Activated T-helper 1 cell treated with Interleukin-2 at 50 U/mL for 16 hours (primary cell): ENCODE measurements at regions not wholly inside any gene's neighbourhood (a gene's known extent, or its start where the extent isn't known, plus 50 kb on each side); places are given as distances from the start of the nearest gene placed in this dataset.
"Not testable (repeated sequence)": the region's sequence is repeated elsewhere in the genome, so short reads cannot be mapped to it uniquely, and the experiment has no call there.

Experiments used
- DNase-seq: peaks from one replicate; pipeline ENCODE4 v3.0.0-alpha.2; 2020; ENCODE audit warnings: low read depth

- DNase-seq: not testable (repeated sequence)
These were observed 350.3 kb downstream of the ANAPC1 start for GRCh38 chr2:111533557-111534247.

GRCh38 chr2:111534910-111535352, 349.1 kb downstream of the ANAPC1 start:
- DNase-seq: no peak

- DNase-seq: no peak
These were observed 348.6 kb downstream of the ANAPC1 start for GRCh38 chr2:111535404-111535803.

- DNase-seq: no peak
These were observed 346.8 kb downstream of the ANAPC1 start for GRCh38 chr2:111537078-111537655.

GRCh38 chr2:111539991-111540390, 344.0 kb downstream of the ANAPC1 start:
- not testable (repeated sequence) for DNase-seq

- not testable (repeated sequence) for DNase-seq
These were observed 341.7 kb downstream of the ANAPC1 start for GRCh38 chr2:111542120-111542774.

GRCh38 chr2:111544006-111544405, 340.0 kb downstream of the ANAPC1 start:
- DNase-seq: not testable (repeated sequence)

- DNase-seq: not testable (repeated sequence)
These were observed 338.1 kb downstream of the ANAPC1 start for GRCh38 chr2:111545723-111546431.

GRCh38 chr2:111546578-111546977, 337.4 kb downstream of the ANAPC1 start:
- not testable (repeated sequence) for DNase-seq

GRCh38 chr2:111549174-111549573, 334.8 kb downstream of the ANAPC1 start:
- not testable (repeated sequence) for DNase-seq

GRCh38 chr2:111551428-111551827, 332.6 kb downstream of the ANAPC1 start:
- DNase-seq: not testable (repeated sequence)

GRCh38 chr2:111552625-111553024, 331.4 kb downstream of the ANAPC1 start:
- DNase-seq: not testable (repeated sequence)

GRCh38 chr2:111559301-111559700, 324.7 kb downstream of the ANAPC1 start:
- DNase-seq: not testable (repeated sequence)

- not testable (repeated sequence) for DNase-seq
These were observed 324.2 kb downstream of the ANAPC1 start for GRCh38 chr2:111559814-111560213.

- DNase-seq: not testable (repeated sequence)
These were observed 317.9 kb downstream of the ANAPC1 start for GRCh38 chr2:111566068-111566467.

- DNase-seq: not testable (repeated sequence)
These were observed 316.8 kb downstream of the ANAPC1 start for GRCh38 chr2:111567233-111567632.

- not testable (repeated sequence) for DNase-seq
These were observed 314.4 kb downstream of the ANAPC1 start for GRCh38 chr2:111569356-111570199.

- not testable (repeated sequence) for DNase-seq
These were observed 313.5 kb downstream of the ANAPC1 start for GRCh38 chr2:111570300-111571114.

GRCh38 chr2:111574803-111575202, 309.2 kb downstream of the ANAPC1 start:
- not testable (repeated sequence) for DNase-seq

GRCh38 chr2:111577154-111577885, 306.7 kb downstream of the ANAPC1 start:
- DNase-seq: not testable (repeated sequence)
